B cell (primary cell): ENCODE measurements at regions not wholly inside any gene's neighbourhood (a gene's known extent, or its start where the extent isn't known, plus 50 kb on each side); places are given as distances from the start of the nearest gene placed in this dataset.

Experiments used
- ATAC-seq: fragments of 200-7000 bp; cut with Tn5 transposase; one replicate; pipeline ENCODE4 v1.10.0; 2021; ENCODE audit warnings: low read depth, mild to moderate bottlenecking, moderate number of reproducible peaks, moderate library complexity
- CTCF ChIA-PET: fragments of 350-600 bp; sonication (Branson Sonifier 250); formaldehyde crosslinking; loops from one replicate; lab custom pipeline; 2021; ENCODE audit warnings: antibody characterized with exemption, inconsistent platforms; lab: Charles Lee
- POLR2A ChIA-PET: fragments of 350-600 bp; sonication (Branson Sonifier 250); formaldehyde crosslinking; loops from one replicate; lab custom pipeline; 2021; ENCODE audit warnings: antibody characterized with exemption; lab: Charles Lee
- DNase-seq: peaks from one replicate; pipeline ENCODE4 v3.0.0; 2013
- H2AFZ ChIP-seq: 2 replicates; pipeline ENCODE4 v1.6.1; 2012; ENCODE audit warnings: mild to moderate bottlenecking, low read depth, low read length; ENCODE audit not compliant: insufficient read depth, poor library complexity, severe bottlenecking
- H3K27ac ChIP-seq, 2 donors: 1 replicate in 1 of 2; 2 replicates in 1 of 2; pipeline ENCODE4 v1.5.1; 2012 to 2013; ENCODE audit warnings: low read length in 2 of 2, mild to moderate bottlenecking in 2 of 2, moderate library complexity in 1 of 2
- H3K27me3 ChIP-seq, 4 experiments: fragments of 200-600 bp in 1 of 4; sonication (generic) in 1 of 4; replicated peaks in 1 of 4; 1 replicate in 2 of 4; 2 replicates in 2 of 4; pipeline versions ENCODE4 v1.6.1 to v1.7.0; 2013 to 2016; ENCODE audit warnings: low read length in 3 of 4, mild to moderate bottlenecking in 2 of 4, mixed read lengths in 1 of 4, moderate library complexity in 1 of 4; ENCODE audit not compliant: insufficient read depth in 4 of 4, control insufficient read depth in 3 of 4; ENCODE audit errors: control extremely low read depth in 1 of 4
- H3K36me3 ChIP-seq, 2 experiments: replicated peaks in 1 of 2; 1 replicate in 1 of 2; 2 replicates in 1 of 2; pipeline versions ENCODE4 v1.6.1 to v1.7.1; 2013; ENCODE audit warnings: low read length in 1 of 2; ENCODE audit not compliant: insufficient read depth in 2 of 2, control insufficient read depth in 1 of 2; ENCODE audit errors: control extremely low read depth in 1 of 2, extremely low read depth in 1 of 2
- H3K4me1 ChIP-seq, 2 donors: fragments of 200-600 bp in 1 of 2; sonication (generic) in 1 of 2; 1 replicate in 1 of 2; 2 replicates in 1 of 2; pipeline versions ENCODE4 v1.5.1 to v1.6.1; 2013 to 2017; ENCODE audit warnings: low read length in 2 of 2; ENCODE audit not compliant: control insufficient read depth in 2 of 2, insufficient read depth in 2 of 2
- H3K4me2 ChIP-seq: replicated peaks from 2 replicates; pipeline ENCODE3; 2012; ENCODE audit warnings: mild to moderate bottlenecking, low read depth, low read length; ENCODE audit not compliant: poor library complexity, severe bottlenecking
- H3K4me3 ChIP-seq, 5 experiments: fragments of 200-600 bp in 1 of 5; sonication (generic) in 1 of 5; 1 replicate in 3 of 5; 2 replicates in 2 of 5; pipeline versions ENCODE4 v1.5.1 to v1.7.0; 2011 to 2016; ENCODE audit warnings: low read length in 4 of 5, mild to moderate bottlenecking in 4 of 5, low read depth in 2 of 5, control low read depth in 1 of 5, moderate library complexity in 1 of 5; ENCODE audit not compliant: insufficient read depth in 1 of 5; ENCODE audit errors: control extremely low read depth in 1 of 5, extremely low read depth in 1 of 5
- H3K79me2 ChIP-seq: fragments of 200-600 bp; sonication (generic); one replicate; pipeline ENCODE4 v1.6.0; 2016; ENCODE audit warnings: low read length; ENCODE audit not compliant: control insufficient read depth, insufficient read depth
- H3K9ac ChIP-seq: fragments of 200-600 bp; sonication (generic); 2 replicates; pipeline ENCODE4 v1.6.1; 2017; ENCODE audit warnings: mild to moderate bottlenecking, low read length, moderate library complexity
- H3K9me3 ChIP-seq, 3 donors: one replicate each; pipeline versions ENCODE4 v1.6.1 to v1.7.1; 2013; ENCODE audit warnings: low read length in 2 of 3; ENCODE audit not compliant: control insufficient read depth in 2 of 3, insufficient read depth in 1 of 3; ENCODE audit errors: control extremely low read depth in 1 of 3
- H4K20me1 ChIP-seq: 2 replicates; pipeline ENCODE4 v1.6.0; 2012; ENCODE audit warnings: mild to moderate bottlenecking, low read length; ENCODE audit not compliant: insufficient read depth, control insufficient read depth, poor library complexity, severe bottlenecking
- H3K27ac Mint-ChIP-seq: one replicate; pipeline ENCODE4 v1.8.0; 2021; ENCODE audit warnings: mixed read lengths
- H3K27me3 Mint-ChIP-seq: one replicate; pipeline ENCODE4 v1.8.0; 2021; ENCODE audit warnings: mixed read lengths
- H3K4me1 Mint-ChIP-seq: one replicate; pipeline ENCODE4 v1.8.0; 2021; ENCODE audit warnings: mixed read lengths
- H3K4me3 Mint-ChIP-seq: one replicate; pipeline ENCODE4 v1.8.0; 2021; ENCODE audit warnings: mixed read lengths
- H3K9me3 Mint-ChIP-seq: one replicate; pipeline ENCODE4 v1.8.0; 2022; ENCODE audit warnings: mixed read lengths; ENCODE audit not compliant: insufficient read depth
- CTCF ChIP-seq: fragments of 200-600 bp; IDR thresholded peaks from one replicate; pipeline ENCODE4 v1.8.0; 2022; ENCODE audit warnings: antibody characterized with exemption, mild to moderate bottlenecking
- EZH2 ChIP-seq: IDR thresholded peaks from 2 replicates; pipeline ENCODE4 v1.6.1; 2012; ENCODE audit warnings: borderline replicate concordance, low read depth, mild to moderate bottlenecking, moderate library complexity, low read length; ENCODE audit not compliant: insufficient read depth, poor library complexity, severe bottlenecking
- WGBS: methylation state at CpG from one replicate; pipeline ENCODE4 v1.1.5; 2013; ENCODE audit warnings: missing lambda C conversion rate; ENCODE audit not compliant: insufficient coverage; 5-methylcytosine and 5-hydroxymethylcytosine counted together
- intact Hi-C: fragments of 100-400 bp; cut with micrococcal nuclease; formaldehyde crosslinking; loops from one replicate; pipeline ENCODE4 v1.10.0; 2022

- Histone ChIP-seq H2AFZ (no peak overlapping the region), H3K4me3 (no peak overlapping the region), H3K36me3 (no peaks in the 10 kb centered on the region), H3K9me3 (peaks cover 0 to 15% (median 0%) of the 10 kb centered on the region in 3 donors), H3K4me1 (peaks cover 0 to 3% of the 10 kb centered on the region in 2 donors), H3K4me2 (no peak overlapping the region), H3K27me3 (no peaks in the 10 kb centered on the region), H3K27ac (no peak overlapping the region), H3K79me2 (no peaks in the 10 kb centered on the region), H4K20me1 (no peaks in the 10 kb centered on the region), H3K9ac (no peak overlapping the region)
- WGBS = 89% methylated on average over 13 of the region's 13 CpGs
- no peak for DNase-seq
- intact Hi-C loops = no loop called here
- peaks cover 3% of the 10 kb centered on the region for H3K4me1 Mint-ChIP-seq
- no peaks in the 10 kb centered on the region for H3K9me3 Mint-ChIP-seq
- no peak overlapping the region for H3K27ac Mint-ChIP-seq
- no peak for ATAC-seq
- peaks cover 25% of the 10 kb centered on the region for H3K27me3 Mint-ChIP-seq
- no peak overlapping the region for H3K4me3 Mint-ChIP-seq
- ChIA-PET CTCF (no interaction called here), POLR2A (no interaction called here)
- TF ChIP-seq CTCF = no peak
- no peak for TF ChIP-seq EZH2
These were observed 72.9 kb upstream of the ZNF516 start for GRCh38 chr18:76567835-76568445.

GRCh38 chr18:76566987-76567386, 71.9 kb upstream of the ZNF516 start:
- WGBS = 88% methylated on average over 5 of the region's 5 CpGs

More at GRCh38 chr18:76566987-76567386, 71.9 kb upstream of the ZNF516 start:
- no peak for ATAC-seq
- Mint-ChIP-seq H3K27ac (no peak overlapping the region), H3K4me3 (no peak overlapping the region), H3K4me1 (peaks cover 3% of the 10 kb centered on the region), H3K9me3 (no peaks in the 10 kb centered on the region), H3K27me3 (peaks cover 30% of the 10 kb centered on the region)
- TF ChIP-seq CTCF (no peak), EZH2 (no peak)
- Histone ChIP-seq H3K27ac (no peak overlapping the region), H3K79me2 (no peaks in the 10 kb centered on the region), H3K27me3 (no peaks in the 10 kb centered on the region), H2AFZ (no peak overlapping the region), H3K4me3 (no peak overlapping the region), H3K36me3 (no peaks in the 10 kb centered on the region), H3K4me1 (peaks cover 0 to 3% of the 10 kb centered on the region in 2 donors), H3K9ac (no peak overlapping the region), H3K9me3 (peaks cover 0 to 24% (median 0%) of the 10 kb centered on the region in 3 donors), H4K20me1 (no peaks in the 10 kb centered on the region), H3K4me2 (no peak overlapping the region)
- ChIA-PET POLR2A (no interaction called here), CTCF (no interaction called here)
- DNase-seq = no peak
- intact Hi-C loops = no loop called here
